GM12873 (cell line): ENCODE measurements at regions not wholly inside any gene's neighbourhood (a gene's known extent, or its start where the extent isn't known, plus 50 kb on each side); places are given as distances from the start of the nearest gene placed in this dataset.

Experiments
- CTCF ChIP-seq: IDR thresholded peaks from 2 replicates; pipeline ENCODE4 v1.5.1; 2012; ENCODE audit warnings: low read depth, mild to moderate bottlenecking, moderate library complexity, low read length, control low read depth; ENCODE audit not compliant: insufficient read depth; ENCODE audit errors: missing control alignments

DNA sequence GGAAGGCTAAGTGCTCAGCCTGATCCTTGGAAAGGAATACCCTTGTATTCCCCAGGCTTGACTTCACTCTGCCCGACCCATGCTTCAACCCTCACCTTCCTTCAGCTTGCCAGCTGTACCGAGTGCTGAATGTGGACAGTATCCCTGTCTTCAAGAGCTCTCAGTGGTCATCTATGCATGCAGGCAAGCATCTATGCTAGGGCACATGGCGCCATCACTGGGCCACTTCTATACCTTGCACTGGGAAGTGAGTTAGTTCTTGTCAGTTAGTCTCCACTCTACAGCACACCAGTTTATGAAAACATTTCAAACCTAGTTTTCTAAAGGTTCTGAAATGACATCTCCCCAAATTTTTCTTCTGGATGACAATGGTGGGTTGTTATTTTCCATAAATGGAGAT is 82.0 kb upstream of the MYRIP start:
- no peak for TF ChIP-seq CTCF

- TF ChIP-seq CTCF: no peak
Measured at GRCh38 chr3:39733804-39734203, 75.6 kb upstream of the MYRIP start.

DNA sequence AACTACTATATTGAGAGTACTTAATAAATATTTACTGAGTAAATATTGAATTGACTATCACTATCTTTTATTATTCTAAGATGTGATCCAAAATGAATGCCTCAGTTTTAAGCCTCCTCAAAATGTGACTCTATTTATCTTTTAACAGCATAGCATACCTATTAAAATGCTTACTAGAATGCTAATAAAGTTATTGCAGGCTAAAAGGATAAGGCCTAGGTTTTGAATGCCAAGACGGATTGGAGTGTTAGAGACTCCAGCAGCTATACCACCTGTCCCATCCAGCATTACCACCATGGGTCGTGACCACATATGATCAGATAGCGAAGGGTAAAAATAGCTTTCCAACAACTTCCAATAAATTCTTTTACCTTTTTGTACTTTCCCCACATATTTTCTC is 64.7 kb upstream of the MYRIP start:
- no peak for TF ChIP-seq CTCF

DNA sequence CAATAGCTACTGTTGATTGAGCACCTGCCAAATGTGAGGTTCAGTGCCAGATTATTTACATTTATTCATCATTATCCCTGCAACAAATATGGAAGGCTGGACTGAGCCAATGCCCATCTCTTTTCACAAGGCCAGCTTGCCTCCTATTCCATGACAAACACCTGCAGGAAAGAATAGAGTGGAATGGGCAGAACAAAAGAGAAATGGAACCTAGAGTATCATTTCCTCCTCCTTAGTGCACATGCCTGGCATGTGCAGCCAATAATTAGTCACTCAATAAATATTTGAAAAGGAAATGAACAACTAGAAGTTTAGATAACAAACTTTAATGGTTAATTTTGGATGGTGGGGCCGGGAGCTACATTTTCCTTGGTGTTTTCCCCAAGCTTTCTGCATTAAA is 61.4 kb upstream of the MYRIP start:
- TF ChIP-seq CTCF: no peak

DNA sequence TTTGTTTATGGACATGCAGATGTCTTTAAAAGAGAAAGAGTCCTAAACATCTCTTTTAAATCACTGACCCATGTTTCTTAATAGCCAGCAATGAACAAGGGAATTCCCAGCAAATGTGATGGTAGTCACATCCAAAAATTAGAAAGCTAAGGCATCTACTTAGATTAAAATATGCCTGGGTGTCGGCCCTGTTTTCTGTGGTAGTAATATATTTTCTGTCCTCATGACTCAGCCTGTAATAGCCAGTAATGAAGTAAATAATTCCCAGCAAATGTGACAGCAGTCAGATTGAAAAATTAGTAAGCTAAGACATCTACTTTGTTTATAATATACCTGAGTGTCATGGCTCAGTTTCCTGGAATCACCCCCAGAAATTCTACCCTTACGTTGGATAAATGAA is 60.6 kb upstream of the MYRIP start:
- no peak for TF ChIP-seq CTCF

DNA sequence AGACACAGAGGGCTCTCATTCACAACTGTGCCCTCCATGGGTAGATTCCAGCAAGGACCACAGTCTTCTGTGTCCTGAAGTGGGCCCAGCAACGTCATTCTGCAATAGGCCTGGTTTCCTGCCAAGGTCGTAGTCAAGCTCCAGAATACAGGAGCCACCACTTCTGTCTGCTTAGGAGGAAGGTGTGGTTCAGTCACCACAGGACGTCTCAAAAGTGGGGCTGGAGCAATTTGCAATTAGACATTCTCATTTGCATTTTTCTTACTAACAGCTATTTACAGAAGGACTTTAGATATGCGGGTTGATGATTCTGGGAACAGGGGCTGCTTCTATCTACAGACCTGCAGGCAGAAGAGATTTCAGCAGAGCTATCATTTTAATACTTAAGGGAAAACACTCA is 58.7 kb upstream of the MYRIP start:
- no peak for TF ChIP-seq CTCF

DNA sequence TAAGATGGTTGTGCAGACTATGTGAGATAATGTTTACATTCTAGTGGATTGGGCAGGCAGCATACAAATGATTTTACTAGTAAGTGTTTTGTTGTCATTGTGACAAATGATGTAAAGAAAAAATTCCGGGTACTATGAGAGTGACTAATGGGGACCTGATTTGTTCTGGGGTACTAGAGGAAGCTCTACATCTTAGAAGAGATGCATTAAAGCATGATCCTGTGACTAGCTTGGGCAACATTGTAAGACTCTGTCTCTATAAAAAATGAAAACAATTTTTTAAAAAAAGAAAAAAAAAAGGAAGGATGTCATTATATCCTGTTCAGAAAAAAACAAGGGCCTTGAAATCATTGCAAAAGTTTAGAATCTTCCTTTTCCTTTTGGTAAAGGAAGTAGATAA is 58.1 kb upstream of the MYRIP start:
- no peak for TF ChIP-seq CTCF
